ENCODE measurements at regions not wholly inside any gene's neighbourhood (a gene's known extent, or its start where the extent isn't known, plus 50 kb on each side); places are given as distances from the start of the nearest gene placed in this dataset.

- H3K27ac ChIP-seq (ENCODE audit: extremely low read depth, low read depth, low read length): no peak overlapping the region
- no peaks in the 10 kb centered on the region for H3K9me3 ChIP-seq (replicated peaks; ENCODE audit: control insufficient read depth, insufficient read depth, low read depth, low read length)
- no peaks in the 10 kb centered on the region for H3K9me1 ChIP-seq (ENCODE audit: control insufficient read depth, insufficient read depth, low read length)
- H3K79me2 ChIP-seq (ENCODE audit: control insufficient read depth, insufficient read depth, low read length): no peaks in the 10 kb centered on the region
- intact Hi-C loops (cut with micrococcal nuclease): no loop called here
- ATAC-seq: no peak
- POLR2A ChIA-PET: no interaction called here
- DNase-seq (ENCODE audit: extremely low read depth in 1 of 4, low spot score in 3 of 4): no peak
- peak; percentile 76 for TF ChIP-seq ZNF512 (tag; IDR thresholded peaks at IDR 0.05)
- TF ChIP-seq ZNF354B (CRISPR knock-in tag; IDR thresholded peaks at IDR 0.05): no peak
- no peak for TF ChIP-seq ZNF197 (CRISPR knock-in tag; IDR thresholded peaks at IDR 0.05; ENCODE audit: low read depth)
- H3K4me2 ChIP-seq (ENCODE audit: insufficient read depth, low read length): no peak overlapping the region
- H3K36me3 ChIP-seq (ENCODE audit: control insufficient read depth, insufficient read depth, low read length): no peaks in the 10 kb centered on the region
- H4K20me1 ChIP-seq (replicated peaks; ENCODE audit: control insufficient read depth, insufficient read depth, low read length): no peaks in the 10 kb centered on the region
- in situ Hi-C loops (cut with MboI): no loop called here
- BruUV-seq (replicated peaks): no TSS peak
- H3K27me3 ChIP-seq (ENCODE audit: control insufficient read depth in 2 of 2, insufficient read depth in 2 of 2, low read length in 2 of 2): peaks cover 0 to 42% of the 10 kb centered on the region in 2 experiments; a peak in 4 of 5 replicates
- no peak overlapping the region for H3K9ac ChIP-seq (ENCODE audit: insufficient read depth in 1 of 2, low read depth in 2 of 2, low read length in 2 of 2)
- H2AFZ ChIP-seq (ENCODE audit: low read depth, low read length): no peak overlapping the region
- CTCF ChIA-PET (ENCODE audit: low intra/inter-chr PET ratio): no interaction called here
- H3K4me3 ChIP-seq: no peak overlapping the region
- no peak for FAIRE-seq
- no peaks in the 10 kb centered on the region for H3K4me1 ChIP-seq (replicated peaks in 1 of 2; ENCODE audit: control insufficient read depth in 2 of 2, insufficient read depth in 2 of 2, low read length in 2 of 2)
Measured at GRCh38 chr15:79163395-79163794, 72.8 kb upstream of the RASGRF1 start.

- in situ Hi-C loops (cut with MboI): no loop called here
- TF ChIP-seq L3MBTL2 (IDR thresholded peaks at IDR 0.05): no peak
- H3K9ac ChIP-seq (ENCODE audit: insufficient read depth in 1 of 2, low read depth in 2 of 2, low read length in 2 of 2): no peak overlapping the region
- peaks cover 0 to 51% of the 10 kb centered on the region in 2 experiments; a peak in 3 of 5 replicates for H3K27me3 ChIP-seq (ENCODE audit: control insufficient read depth in 2 of 2, insufficient read depth in 2 of 2, low read length in 2 of 2)
- WGBS (ENCODE audit: insufficient coverage, low coverage, missing lambda C conversion rate): 0% methylated on average over 1 of the region's 1 CpG
- no peak overlapping the region for H3K4me3 ChIP-seq
- CTCF ChIA-PET (ENCODE audit: low intra/inter-chr PET ratio): no interaction called here
- H3K79me2 ChIP-seq (ENCODE audit: control insufficient read depth, insufficient read depth, low read length): no peaks in the 10 kb centered on the region
- H4K20me1 ChIP-seq (replicated peaks; ENCODE audit: control insufficient read depth, insufficient read depth, low read length): no peaks in the 10 kb centered on the region
- H3K4me2 ChIP-seq (ENCODE audit: insufficient read depth, low read length): no peak overlapping the region
- no peak overlapping the region for H2AFZ ChIP-seq (ENCODE audit: low read depth, low read length)
- ATAC-seq (no peak), DNase-seq (ENCODE audit: extremely low read depth in 1 of 4, low spot score in 3 of 4) (no peak), FAIRE-seq (no peak)
- BruUV-seq (replicated peaks): no TSS peak
- H3K4me1 ChIP-seq (replicated peaks in 1 of 2; ENCODE audit: control insufficient read depth in 2 of 2, insufficient read depth in 2 of 2, low read length in 2 of 2): no peaks in the 10 kb centered on the region
- no peaks in the 10 kb centered on the region for H3K9me1 ChIP-seq (ENCODE audit: control insufficient read depth, insufficient read depth, low read length)
- POLR2A ChIA-PET: no interaction called here
- H3K9me3 ChIP-seq (replicated peaks; ENCODE audit: control insufficient read depth, insufficient read depth, low read depth, low read length): no peaks in the 10 kb centered on the region
- no peak overlapping the region for H3K27ac ChIP-seq (ENCODE audit: extremely low read depth, low read depth, low read length)
- intact Hi-C loops (cut with micrococcal nuclease): no loop called here
- no peaks in the 10 kb centered on the region for H3K36me3 ChIP-seq (ENCODE audit: control insufficient read depth, insufficient read depth, low read length)
Measured at GRCh38 chr15:79161837-79162508, 71.4 kb upstream of the RASGRF1 start.
